H9 (cell line): ENCODE measurements at regions not wholly inside any gene's neighbourhood (a gene's known extent, or its start where the extent isn't known, plus 50 kb on each side); places are given as distances from the start of the nearest gene placed in this dataset.

Experiments
- DNase-seq: peaks from one replicate; pipeline ENCODE4 v3.0.0-alpha.2; 2017
- H2AFZ ChIP-seq: one replicate; pipeline ENCODE4 v1.6.1; 2013; ENCODE audit warnings: mild to moderate bottlenecking, low read length, control low read depth, moderate library complexity
- H2AK5ac ChIP-seq: 2 replicates; pipeline ENCODE4 v1.6.1; 2013; ENCODE audit warnings: low read length, control low read depth, mixed read lengths; ENCODE audit not compliant: insufficient read length
- H2BK120ac ChIP-seq: one replicate; pipeline ENCODE4 v1.6.1; 2013; ENCODE audit warnings: low read depth, mild to moderate bottlenecking, low read length, control low read depth, inconsistent platforms; ENCODE audit not compliant: poor library complexity, severe bottlenecking
- H2BK12ac ChIP-seq: 2 replicates; pipeline ENCODE4 v1.6.1; 2013; ENCODE audit warnings: low read length, control low read depth, mixed read lengths, low read depth; ENCODE audit not compliant: insufficient read length
- H2BK15ac ChIP-seq: 2 replicates; pipeline ENCODE4 v1.6.1; 2013; ENCODE audit warnings: low read depth, low read length, control low read depth
- H2BK20ac ChIP-seq: one replicate; pipeline ENCODE4 v1.6.1; 2013; ENCODE audit warnings: low read depth, mild to moderate bottlenecking, low read length, control low read depth, inconsistent platforms; ENCODE audit not compliant: poor library complexity, severe bottlenecking
- H2BK5ac ChIP-seq: 2 replicates; pipeline ENCODE4 v1.6.1; 2013; ENCODE audit warnings: low read length, control low read depth, mixed read lengths; ENCODE audit not compliant: insufficient read length
- H3K14ac ChIP-seq: 2 replicates; pipeline ENCODE4 v1.6.1; 2013; ENCODE audit warnings: low read length, control low read depth; ENCODE audit not compliant: insufficient read depth
- H3K18ac ChIP-seq: 2 replicates; pipeline ENCODE4 v1.6.1; 2013; ENCODE audit warnings: low read depth, mild to moderate bottlenecking, mixed read lengths, low read length, control low read depth; ENCODE audit not compliant: insufficient read length
- H3K23ac ChIP-seq: 2 replicates; pipeline ENCODE4 v1.6.1; 2013; ENCODE audit warnings: low read length, control low read depth, mixed read lengths, low read depth; ENCODE audit not compliant: insufficient read length
- H3K23me2 ChIP-seq: 2 replicates; pipeline ENCODE4 v1.6.1; 2013; ENCODE audit warnings: low read depth, mild to moderate bottlenecking, mixed read lengths, low read length, control low read depth; ENCODE audit not compliant: insufficient read length, poor library complexity, severe bottlenecking
- H3K27ac ChIP-seq: 2 replicates; pipeline ENCODE4 v1.5.1; 2013; ENCODE audit warnings: low read length, control low read depth, mixed read lengths, low read depth; ENCODE audit not compliant: insufficient read length
- H3K27me3 ChIP-seq: 2 replicates; pipeline ENCODE4 v1.6.1; 2013; ENCODE audit warnings: low read length, control low read depth, inconsistent platforms; ENCODE audit not compliant: insufficient read depth
- H3K4ac ChIP-seq: 2 replicates; pipeline ENCODE4 v1.6.1; 2013; ENCODE audit warnings: low read depth, mild to moderate bottlenecking, control low read depth, inconsistent platforms, low read length, moderate library complexity
- H3K4me1 ChIP-seq: 2 replicates; pipeline ENCODE4 v1.6.1; 2013; ENCODE audit warnings: low read length, control low read depth, inconsistent platforms; ENCODE audit not compliant: insufficient read depth
- H3K4me2 ChIP-seq: 2 replicates; pipeline ENCODE4 v1.6.1; 2013; ENCODE audit warnings: low read length, control low read depth, mixed read lengths; ENCODE audit not compliant: insufficient read length, insufficient read depth
- H3K56ac ChIP-seq: 2 replicates; pipeline ENCODE4 v1.6.1; 2013; ENCODE audit warnings: low read depth, mild to moderate bottlenecking, mixed read lengths, low read length, control low read depth; ENCODE audit not compliant: insufficient read length
- H3K79me1 ChIP-seq: 2 replicates; pipeline ENCODE4 v1.6.1; 2013; ENCODE audit warnings: low read depth, mild to moderate bottlenecking, moderate library complexity, low read length, control low read depth, inconsistent platforms; ENCODE audit not compliant: insufficient read depth, poor library complexity, severe bottlenecking
- H3K79me2 ChIP-seq: 2 replicates; pipeline ENCODE4 v1.6.1; 2013; ENCODE audit warnings: low read length, control low read depth, inconsistent platforms; ENCODE audit not compliant: insufficient read depth
- H3K9ac ChIP-seq: 2 replicates; pipeline ENCODE4 v1.6.1; 2013; ENCODE audit warnings: low read length, control low read depth, mixed read lengths; ENCODE audit not compliant: insufficient read length; ENCODE audit errors: extremely low read depth
- H3K9me3 ChIP-seq: one replicate; pipeline ENCODE4 v1.6.1; 2013; ENCODE audit warnings: low read depth, low read length, inconsistent platforms; ENCODE audit not compliant: control insufficient read depth
- H3T11ph ChIP-seq: one replicate; pipeline ENCODE4 v1.6.1; 2013; ENCODE audit warnings: mild to moderate bottlenecking, low read length, control low read depth, inconsistent platforms
- H4K20me1 ChIP-seq: one replicate; pipeline ENCODE4 v1.6.1; 2013; ENCODE audit not compliant: control insufficient read depth, insufficient read length, insufficient read depth
- H4K5ac ChIP-seq: 2 replicates; pipeline ENCODE4 v1.6.1; 2013; ENCODE audit warnings: low read depth, mild to moderate bottlenecking, mixed read lengths, low read length, control low read depth; ENCODE audit not compliant: insufficient read length
- H4K8ac ChIP-seq: replicated peaks from 2 replicates; pipeline ENCODE4 v1.6.1; 2013; ENCODE audit warnings: low read length, control low read depth, mixed read lengths, low read depth; ENCODE audit not compliant: insufficient read length
- H4K91ac ChIP-seq: 2 replicates; pipeline ENCODE4 v1.6.1; 2013; ENCODE audit warnings: low read depth, mild to moderate bottlenecking, moderate library complexity, mixed read lengths, low read length, control low read depth; ENCODE audit not compliant: insufficient read length
- H3K27ac Mint-ChIP-seq, 3 experiments: 2 replicates in 2 of 3; 3 replicates in 1 of 3; pipeline ENCODE4 v1.8.0; 2020 to 2021; ENCODE audit warnings: mixed read lengths in 3 of 3, mild to moderate bottlenecking in 1 of 3, moderate library complexity in 1 of 3
- H3K27me3 Mint-ChIP-seq: 2 replicates; pipeline ENCODE4 v1.8.0; 2021; ENCODE audit warnings: low read depth, mild to moderate bottlenecking, moderate library complexity, mixed read lengths
- H3K36me3 Mint-ChIP-seq, 3 experiments: 2 replicates in 2 of 3; 3 replicates in 1 of 3; pipeline ENCODE4 v1.8.0; 2020 to 2021; ENCODE audit warnings: low read depth in 3 of 3, mixed read lengths in 3 of 3; ENCODE audit not compliant: insufficient read depth in 1 of 3
- H3K4me1 Mint-ChIP-seq, 2 experiments: 2 replicates each; pipeline ENCODE4 v1.8.0; 2020; ENCODE audit warnings: mixed read lengths in 2 of 2
- H3K4me3 Mint-ChIP-seq, 2 experiments: 2 replicates in 1 of 2; 3 replicates in 1 of 2; pipeline ENCODE4 v1.8.0; 2020 to 2021; ENCODE audit warnings: mild to moderate bottlenecking in 2 of 2, mixed read lengths in 2 of 2, moderate library complexity in 1 of 2
- H3K9me3 Mint-ChIP-seq, 2 experiments: 2 replicates in 1 of 2; 3 replicates in 1 of 2; pipeline ENCODE4 v1.8.0; 2020; ENCODE audit warnings: mild to moderate bottlenecking in 2 of 2, mixed read lengths in 2 of 2, moderate library complexity in 1 of 2
- WGBS: extraction: QIAGEN DNeasy Blood & Tissue Kit; methylation state at CpG from one replicate; pipeline ENCODE4 v1.1.7; 2013; ENCODE audit warnings: missing lambda C conversion rate, low lambda C conversion rate, mixed read lengths; ENCODE audit not compliant: insufficient read length; ENCODE audit errors: extremely low coverage; 5-methylcytosine and 5-hydroxymethylcytosine counted together
- TF ChIP-seq, protein P1 (sequence below): fragments of 200-600 bp; sonication (generic); conservative IDR thresholded peaks from 3 replicates; pipeline ENCODE4 v1.8.0; 2021; ENCODE audit warnings: antibody characterized with exemption, mild to moderate bottlenecking

DNA sequence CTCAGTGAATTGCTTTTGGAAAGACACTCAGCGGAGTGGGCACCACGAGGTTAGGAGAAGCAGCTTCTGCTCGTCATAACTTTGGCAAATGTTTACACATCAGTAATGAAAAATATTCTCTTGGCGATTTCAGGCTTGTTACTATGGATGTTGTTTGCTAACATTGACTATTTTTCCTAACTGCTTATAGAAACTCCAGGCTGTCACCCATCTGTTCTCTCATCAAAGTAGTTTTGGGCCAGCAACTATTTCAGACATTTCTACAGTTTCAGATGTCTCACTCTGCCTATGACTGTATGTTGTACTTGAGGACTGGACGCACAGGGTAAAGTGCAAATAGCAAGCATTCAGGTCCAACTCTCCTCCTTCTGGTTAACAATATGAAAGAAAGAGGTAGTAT is 346.7 kb downstream of the TRIML1 start:
- H3K4ac ChIP-seq = no peak overlapping the region
- no peak overlapping the region for H4K8ac ChIP-seq
- no peak overlapping the region for H3K4me2 ChIP-seq
- H2AK5ac ChIP-seq = no peak overlapping the region
- no peak overlapping the region for H3K27ac ChIP-seq
- Mint-ChIP-seq H3K4me1 (peaks cover 6 to 9% of the 10 kb centered on the region in 2 experiments), H3K36me3 (peaks cover 0 to 2% (median 0%) of the 10 kb centered on the region in 3 experiments; a peak in 3 of 7 replicates), H3K9me3 (peaks cover 4 to 8% of the 10 kb centered on the region in 2 experiments; a peak in 4 of 5 replicates), H3K4me3 (no peak overlapping the region), H3K27ac (no peak overlapping the region), H3K27me3 (no peaks in the 10 kb centered on the region)
- WGBS = no CpG with 5 or more reads among the region's 5 CpGs
- no peak overlapping the region for H2AFZ ChIP-seq
- H3K79me2 ChIP-seq = no peaks in the 10 kb centered on the region
- H2BK120ac ChIP-seq = no peak overlapping the region
- H3K23ac ChIP-seq = no peak overlapping the region
- TF ChIP-seq, protein P1, sequence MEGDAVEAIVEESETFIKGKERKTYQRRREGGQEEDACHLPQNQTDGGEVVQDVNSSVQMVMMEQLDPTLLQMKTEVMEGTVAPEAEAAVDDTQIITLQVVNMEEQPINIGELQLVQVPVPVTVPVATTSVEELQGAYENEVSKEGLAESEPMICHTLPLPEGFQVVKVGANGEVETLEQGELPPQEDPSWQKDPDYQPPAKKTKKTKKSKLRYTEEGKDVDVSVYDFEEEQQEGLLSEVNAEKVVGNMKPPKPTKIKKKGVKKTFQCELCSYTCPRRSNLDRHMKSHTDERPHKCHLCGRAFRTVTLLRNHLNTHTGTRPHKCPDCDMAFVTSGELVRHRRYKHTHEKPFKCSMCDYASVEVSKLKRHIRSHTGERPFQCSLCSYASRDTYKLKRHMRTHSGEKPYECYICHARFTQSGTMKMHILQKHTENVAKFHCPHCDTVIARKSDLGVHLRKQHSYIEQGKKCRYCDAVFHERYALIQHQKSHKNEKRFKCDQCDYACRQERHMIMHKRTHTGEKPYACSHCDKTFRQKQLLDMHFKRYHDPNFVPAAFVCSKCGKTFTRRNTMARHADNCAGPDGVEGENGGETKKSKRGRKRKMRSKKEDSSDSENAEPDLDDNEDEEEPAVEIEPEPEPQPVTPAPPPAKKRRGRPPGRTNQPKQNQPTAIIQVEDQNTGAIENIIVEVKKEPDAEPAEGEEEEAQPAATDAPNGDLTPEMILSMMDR = no peak
- no peak for DNase-seq
- no peak overlapping the region for H2BK12ac ChIP-seq
- H4K20me1 ChIP-seq = no peaks in the 10 kb centered on the region
- H2BK15ac ChIP-seq = no peak overlapping the region
- H3K14ac ChIP-seq = no peak overlapping the region
- H3K9ac ChIP-seq = no peak overlapping the region
- H4K91ac ChIP-seq = no peak overlapping the region
- no peak overlapping the region for H2BK5ac ChIP-seq
- H3K4me1 ChIP-seq = no peaks in the 10 kb centered on the region
- no peaks in the 10 kb centered on the region for H3K23me2 ChIP-seq
- H3K79me1 ChIP-seq = no peaks in the 10 kb centered on the region
- no peak overlapping the region for H3T11ph ChIP-seq
- no peaks in the 10 kb centered on the region for H3K9me3 ChIP-seq
- no peak overlapping the region for H2BK20ac ChIP-seq
- no peak overlapping the region for H3K18ac ChIP-seq
- H3K27me3 ChIP-seq = no peaks in the 10 kb centered on the region
- H3K56ac ChIP-seq = no peak overlapping the region
- no peak overlapping the region for H4K5ac ChIP-seq
